HG03066 (cell line): ENCODE measurements at regions not wholly inside any gene's neighbourhood (a gene's known extent, or its start where the extent isn't known, plus 50 kb on each side); places are given as distances from the start of the nearest gene placed in this dataset.

Experiments
- ATAC-seq: cut with Tn5 transposase; IDR thresholded peaks from one replicate; pipeline ENCODE4 v1.9.1; 2021; ENCODE audit warnings: low read depth; ENCODE audit not compliant: unreplicated experiment

- ATAC-seq: no peak
These were observed 484.7 kb upstream of the ARRDC3 start for GRCh38 chr5:91867799-91868198.

DNA sequence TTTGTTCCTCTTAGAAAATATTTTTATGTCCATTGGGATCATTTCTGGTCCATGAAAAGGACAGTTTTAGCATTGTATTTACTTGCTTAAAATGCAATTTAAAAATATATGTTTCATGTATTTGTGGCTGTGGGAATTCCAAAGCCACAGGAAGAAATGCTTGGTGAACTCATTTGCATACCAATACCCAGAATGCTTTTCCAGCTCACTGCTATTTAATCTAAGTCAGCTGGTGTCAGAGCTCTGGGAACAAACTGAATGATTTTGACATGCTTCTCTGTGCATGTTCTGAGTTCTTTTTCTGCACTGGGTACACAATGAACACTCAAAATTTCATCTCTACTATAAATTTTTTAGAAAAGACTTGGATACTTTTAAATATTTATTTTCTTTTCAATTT lies 482.8 kb upstream of the ARRDC3 start:
- ATAC-seq: no peak

GRCh38 chr5:91864962-91865361 lies 481.8 kb upstream of the ARRDC3 start:
- no peak for ATAC-seq

DNA sequence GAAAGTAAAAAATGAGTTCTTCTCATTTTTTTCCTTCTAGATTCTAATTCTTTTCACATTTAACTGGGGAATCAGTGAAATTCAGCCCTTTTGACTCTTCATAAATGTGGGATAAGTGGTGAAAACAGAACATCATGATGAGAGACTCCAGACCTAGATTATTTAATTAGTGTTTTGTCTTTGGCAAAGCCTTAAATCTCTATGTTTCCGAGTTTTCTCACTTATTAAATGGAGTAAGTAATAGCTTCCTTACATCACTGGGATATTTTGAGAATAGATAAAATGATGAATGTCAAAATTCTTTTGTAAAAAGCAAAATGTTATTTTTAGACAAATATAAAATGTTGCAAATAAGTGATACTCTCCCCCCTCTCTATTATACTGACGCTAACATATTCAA lies 468.6 kb upstream of the ARRDC3 start:
- no peak for ATAC-seq

DNA sequence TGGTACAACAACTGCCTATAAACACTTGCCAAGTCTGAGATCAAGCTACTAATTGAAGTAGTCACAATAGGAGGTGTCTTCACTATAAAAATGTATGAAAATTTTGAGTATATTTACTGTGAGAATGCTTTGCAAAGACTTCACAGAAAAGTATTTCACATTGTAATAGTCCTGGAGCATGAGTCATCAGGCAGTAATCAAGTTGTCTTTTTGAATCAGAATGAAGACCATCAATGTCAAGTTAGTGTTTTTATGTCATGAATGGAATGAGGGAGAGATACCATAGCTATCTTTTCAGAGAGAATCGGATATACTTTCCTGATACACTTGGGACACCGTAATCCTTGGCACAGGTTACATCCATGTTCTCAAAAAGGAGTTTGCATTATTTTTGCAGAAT lies 466.9 kb upstream of the ARRDC3 start:
- ATAC-seq: no peak

- no peak for ATAC-seq
These were observed 466.0 kb upstream of the ARRDC3 start for GRCh38 chr5:91849069-91849468.

DNA sequence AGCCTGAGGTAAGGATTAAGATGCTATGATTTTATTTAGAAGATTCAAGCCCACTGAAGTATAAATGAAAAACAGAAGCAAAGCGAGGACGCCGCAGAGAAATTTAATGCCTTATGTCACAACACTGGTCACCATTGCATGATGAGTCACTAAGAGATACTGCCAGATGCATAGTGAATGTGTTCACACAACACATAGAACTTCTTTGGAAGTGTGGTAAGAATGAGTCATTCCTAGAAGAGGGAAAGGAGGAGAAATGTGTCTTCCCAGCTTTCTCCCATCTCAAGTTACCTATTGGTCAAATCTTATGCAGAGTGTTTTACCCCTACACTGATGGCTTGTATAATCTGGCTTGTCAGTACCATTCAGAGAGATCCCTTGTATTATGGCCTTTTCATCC lies 465.3 kb upstream of the ARRDC3 start:
- no peak for ATAC-seq

- ATAC-seq: no peak
These were observed 458.3 kb upstream of the ARRDC3 start for GRCh38 chr5:91841423-91841822.

- ATAC-seq: no peak
These were observed 457.3 kb upstream of the ARRDC3 start for GRCh38 chr5:91840412-91840811.

DNA sequence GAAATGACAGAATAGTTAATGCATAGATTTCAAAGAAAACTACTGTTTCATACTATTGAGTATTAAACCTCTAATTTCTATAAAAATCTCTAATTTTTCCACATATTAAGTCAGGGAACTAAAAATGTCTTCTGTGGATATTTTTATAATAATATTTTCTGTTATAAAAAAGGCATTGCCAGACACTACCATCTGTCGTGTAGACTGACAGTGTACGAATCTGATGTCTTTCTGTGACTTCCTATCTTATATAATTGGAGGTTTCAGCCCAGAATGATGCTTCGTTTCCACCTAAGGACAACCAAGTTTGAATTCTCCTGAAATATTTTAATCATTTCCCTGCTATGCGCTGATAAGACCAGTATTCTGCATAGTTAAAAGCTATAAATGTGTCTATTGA lies 456.6 kb upstream of the ARRDC3 start:
- no peak for ATAC-seq

DNA sequence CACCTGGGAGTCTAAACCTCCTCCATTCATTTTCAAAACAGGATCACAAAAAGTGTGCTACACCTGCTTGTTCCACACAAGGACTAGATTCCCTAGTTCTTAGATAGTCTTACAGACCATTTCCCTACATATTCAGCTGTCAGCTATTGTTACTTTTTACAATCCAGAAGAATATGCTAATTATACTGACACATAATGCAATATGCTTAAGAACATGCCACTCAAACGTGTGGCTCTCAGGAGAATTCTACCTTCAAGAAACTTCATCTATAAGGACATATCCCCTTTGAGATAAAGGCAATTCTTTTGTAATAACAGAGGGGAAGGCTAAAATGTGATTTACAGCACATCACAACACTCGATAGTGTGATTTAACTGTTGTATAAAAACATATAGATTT lies 456.1 kb upstream of the ARRDC3 start:
- no peak for ATAC-seq

GRCh38 chr5:91830361-91830953 lies 447.3 kb upstream of the ARRDC3 start:
- ATAC-seq: no peak

DNA sequence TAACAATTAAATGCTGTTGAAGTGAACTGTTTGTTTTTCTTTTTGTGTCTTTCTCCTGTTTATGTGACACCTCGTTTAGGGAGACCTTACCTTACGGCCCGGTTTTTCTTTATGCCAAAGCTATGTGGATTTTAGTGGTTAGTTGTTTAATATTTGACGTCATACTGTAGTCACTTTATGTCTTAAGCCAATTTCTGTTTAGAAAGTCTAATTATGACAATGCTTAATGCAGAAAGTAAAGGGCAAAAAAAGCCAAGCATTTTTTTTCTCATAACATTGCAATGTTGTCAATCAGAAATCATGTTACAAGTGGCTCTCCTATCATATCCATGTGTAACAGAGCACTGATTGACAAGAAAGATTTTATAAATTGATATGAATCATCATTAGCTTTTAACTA lies 442.5 kb upstream of the ARRDC3 start:
- no peak for ATAC-seq

- no peak for ATAC-seq
These were observed 441.3 kb upstream of the ARRDC3 start for GRCh38 chr5:91824406-91824805.

GRCh38 chr5:91820874-91821273 lies 437.8 kb upstream of the ARRDC3 start:
- no peak for ATAC-seq

DNA sequence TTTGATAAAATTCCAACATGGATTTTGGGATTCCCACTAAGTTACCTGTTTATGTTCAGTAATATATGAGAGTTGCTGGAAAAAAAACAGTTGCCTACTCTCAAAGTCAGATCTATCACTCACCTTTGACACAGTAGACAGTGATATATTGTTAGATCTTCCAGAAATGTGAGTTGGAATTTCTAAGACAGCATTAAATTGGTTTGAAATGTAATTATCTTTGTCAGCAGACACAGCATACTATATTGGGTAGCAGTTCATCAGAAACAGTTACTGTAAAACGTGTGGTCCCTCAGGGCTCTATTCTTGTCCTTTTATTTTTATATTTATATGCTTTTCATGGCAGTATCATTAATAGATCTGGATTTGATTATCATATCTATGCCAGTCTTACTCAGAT lies 433.6 kb upstream of the ARRDC3 start:
- no peak for ATAC-seq

DNA sequence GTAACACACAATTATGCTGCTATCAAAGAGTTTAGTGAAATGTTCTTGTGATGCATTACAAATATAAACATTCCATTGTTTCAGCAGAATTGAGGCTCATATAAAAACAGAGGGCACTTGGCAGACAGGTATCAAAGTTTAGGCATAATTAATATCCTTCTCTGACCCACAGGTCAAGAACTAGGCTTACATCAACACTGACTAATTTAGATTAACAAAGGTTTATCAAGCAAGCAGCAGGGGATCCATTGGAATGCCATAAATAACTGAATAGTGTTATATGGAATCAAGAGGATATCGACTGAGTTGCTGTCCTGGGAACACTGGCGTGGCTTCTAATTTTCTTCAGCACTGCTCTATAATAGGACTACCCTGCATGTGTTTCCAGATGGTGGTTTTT lies 414.5 kb upstream of the ARRDC3 start:
- ATAC-seq: no peak

DNA sequence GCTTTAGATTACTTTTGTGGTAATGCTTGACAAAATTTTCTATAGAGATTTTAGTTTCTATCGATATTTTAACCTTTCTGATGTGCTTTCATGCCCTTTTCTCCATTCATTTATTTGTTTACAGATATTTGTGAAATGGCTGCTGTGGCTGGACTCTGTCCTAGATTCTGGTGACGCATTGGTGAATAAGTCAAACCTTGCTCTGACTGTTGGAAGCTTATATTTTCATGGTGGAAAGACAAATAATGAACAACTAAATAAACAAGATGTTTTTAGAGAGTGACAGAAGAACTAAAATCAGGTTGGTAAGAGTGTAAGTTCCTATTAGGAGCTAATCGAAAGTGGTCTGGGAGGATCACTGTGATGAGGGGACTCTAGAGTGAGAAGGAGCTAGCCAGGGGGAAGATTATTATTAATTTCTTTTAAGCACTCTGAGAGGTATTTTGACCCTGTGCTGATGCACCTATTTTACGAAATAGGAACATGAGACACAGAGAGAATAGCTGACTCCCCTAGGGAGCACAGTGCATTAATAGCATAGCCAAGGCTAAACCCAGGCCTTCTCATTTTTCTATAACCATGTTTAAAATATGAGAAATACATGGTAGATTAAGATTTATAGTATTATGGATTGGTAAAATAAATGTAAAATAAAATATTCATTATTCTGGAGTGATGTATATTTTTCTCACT lies 411.9 kb upstream of the ARRDC3 start:
- no peak for ATAC-seq

GRCh38 chr5:91794455-91794854 lies 411.3 kb upstream of the ARRDC3 start:
- no peak for ATAC-seq

DNA sequence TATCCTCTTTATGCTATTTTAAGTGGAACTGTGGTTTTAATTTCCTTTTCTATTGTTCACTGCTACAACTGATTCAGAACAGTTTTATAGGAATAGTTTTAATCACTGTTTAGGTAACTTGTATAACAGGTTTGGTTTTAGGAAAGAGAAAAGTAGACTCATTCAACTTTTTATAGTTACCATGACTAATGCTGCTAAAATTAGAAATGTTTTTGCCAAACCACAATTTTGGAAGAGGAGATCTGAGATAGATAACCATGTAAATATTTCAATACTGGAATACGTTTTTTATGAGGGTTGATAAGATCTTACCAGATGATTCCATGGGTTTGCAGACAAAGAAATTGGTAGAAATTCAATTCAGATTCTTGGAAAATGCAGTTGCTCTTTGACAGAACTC lies 404.6 kb upstream of the ARRDC3 start:
- ATAC-seq: no peak

DNA sequence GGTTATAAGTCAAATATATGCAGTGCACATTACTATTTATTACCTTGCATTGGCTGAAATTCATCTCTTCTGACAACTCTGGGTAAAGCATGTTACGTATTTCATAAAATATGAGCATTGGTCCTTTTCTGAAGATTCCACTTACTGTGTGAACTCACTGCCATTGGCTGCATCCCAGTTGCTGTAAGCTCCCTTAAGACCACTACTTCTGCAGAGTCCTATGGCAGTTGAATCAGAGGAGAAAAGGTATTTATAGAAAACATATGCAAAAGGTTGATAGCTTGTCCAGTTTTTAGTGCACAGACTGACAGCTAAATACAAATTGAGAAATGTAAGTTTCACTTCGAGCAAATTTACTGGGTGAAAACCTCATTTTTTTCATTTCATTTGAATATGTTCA lies 394.6 kb upstream of the ARRDC3 start:
- ATAC-seq: no peak

DNA sequence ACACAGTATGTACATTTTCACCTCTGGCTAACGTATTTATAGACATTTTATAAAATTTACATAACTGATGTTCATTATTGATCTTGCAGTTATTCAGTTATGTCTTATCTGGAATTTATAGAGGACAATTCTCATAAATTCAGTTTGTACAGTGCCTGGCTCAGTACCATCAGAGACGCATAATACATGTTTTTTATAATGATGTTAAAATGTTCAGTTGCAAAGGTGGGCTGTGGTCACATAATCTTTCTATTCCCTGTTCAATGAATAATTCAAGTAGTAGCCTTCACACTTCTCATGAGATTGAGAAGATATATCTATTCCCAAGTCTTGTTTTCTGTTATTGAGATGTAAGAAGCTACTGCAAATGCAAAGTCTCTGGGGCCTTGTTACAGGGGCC lies 393.1 kb upstream of the ARRDC3 start:
- no peak for ATAC-seq

DNA sequence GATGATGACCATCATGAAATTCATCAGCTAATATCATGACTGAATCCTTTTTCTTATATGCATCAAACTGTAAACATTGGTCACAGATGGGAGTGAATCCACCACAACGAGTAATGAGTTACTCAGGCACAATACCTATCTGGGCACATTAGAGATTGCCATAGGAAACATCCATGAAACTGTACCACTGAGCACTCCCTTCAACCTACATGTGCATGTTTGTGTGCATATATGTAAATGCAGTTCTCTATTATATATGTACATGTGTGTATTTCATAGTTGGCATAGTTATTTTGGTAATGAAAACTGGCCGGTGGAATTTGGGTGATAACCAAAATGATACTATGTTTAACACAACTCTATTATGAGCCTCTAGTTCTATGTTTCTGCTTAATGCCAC lies 387.3 kb upstream of the ARRDC3 start:
- no peak for ATAC-seq
